Natural killer cell (primary cell): ENCODE measurements at regions not wholly inside any gene's neighbourhood (a gene's known extent, or its start where the extent isn't known, plus 50 kb on each side); places are given as distances from the start of the nearest gene placed in this dataset.

ENCODE experiments used
- ATAC-seq, 3 donors: fragments of 150-1000 bp in 2 of 3; fragments of 200-7000 bp in 1 of 3; cut with Tn5 transposase; 1 replicate in 1 of 3; 2 replicates in 2 of 3; pipeline ENCODE4 v1.10.0; 2021; ENCODE audit warnings: mild to moderate bottlenecking in 2 of 3, moderate library complexity in 2 of 3
- DNase-seq, 2 donors: peaks; one replicate each; pipeline versions ENCODE4 v3.0.0 to v3.0.0-alpha.2; 2013 to 2021; ENCODE audit warnings: mixed read lengths in 1 of 2
- H3K27ac ChIP-seq: one replicate; pipeline ENCODE4 v1.5.1; 2013; ENCODE audit warnings: mild to moderate bottlenecking, low read length
- H3K27me3 ChIP-seq: one replicate; pipeline ENCODE4 v1.6.1; 2013; ENCODE audit warnings: low read length; ENCODE audit not compliant: control insufficient read depth, insufficient read depth
- H3K36me3 ChIP-seq: one replicate; pipeline ENCODE4 v1.6.1; 2013; ENCODE audit warnings: low read length; ENCODE audit not compliant: control insufficient read depth, insufficient read depth
- H3K4me1 ChIP-seq: one replicate; pipeline ENCODE4 v1.6.1; 2013; ENCODE audit warnings: low read length; ENCODE audit not compliant: control insufficient read depth, insufficient read depth
- H3K4me3 ChIP-seq: one replicate; pipeline ENCODE4 v1.5.1; 2013; ENCODE audit warnings: low read length
- H3K9me3 ChIP-seq: one replicate; pipeline ENCODE4 v1.6.1; 2013; ENCODE audit warnings: low read length; ENCODE audit not compliant: control insufficient read depth, insufficient read depth
- H3K27ac Mint-ChIP-seq, 2 donors: one replicate each; pipeline ENCODE4 v1.8.0; 2022; ENCODE audit warnings: mild to moderate bottlenecking in 2 of 2, mixed read lengths in 2 of 2, moderate library complexity in 1 of 2
- H3K27me3 Mint-ChIP-seq, 2 donors: one replicate each; pipeline ENCODE4 v1.8.0; 2022; ENCODE audit warnings: low read depth in 2 of 2, mixed read lengths in 2 of 2
- H3K36me3 Mint-ChIP-seq: one replicate; pipeline ENCODE4 v1.8.0; 2022; ENCODE audit warnings: mixed read lengths
- H3K4me1 Mint-ChIP-seq, 2 donors: one replicate each; pipeline ENCODE4 v1.8.0; 2022; ENCODE audit warnings: mixed read lengths in 2 of 2
- H3K4me3 Mint-ChIP-seq: one replicate; pipeline ENCODE4 v1.8.0; 2022; ENCODE audit warnings: mild to moderate bottlenecking, moderate library complexity, mixed read lengths
- H3K9me3 Mint-ChIP-seq, 2 donors: one replicate each; pipeline ENCODE4 v1.8.0; 2022; ENCODE audit warnings: mixed read lengths in 2 of 2
- CTCF ChIP-seq: fragments of 200-600 bp; IDR thresholded peaks from one replicate; pipeline ENCODE4 v1.8.0; 2022; ENCODE audit warnings: antibody characterized with exemption
- WGBS: methylation state at CpG from one replicate; pipeline ENCODE4 v1.1.7; 2013; ENCODE audit warnings: missing lambda C conversion rate; ENCODE audit not compliant: insufficient coverage; 5-methylcytosine and 5-hydroxymethylcytosine counted together
- intact Hi-C: fragments of 100-400 bp; cut with micrococcal nuclease; formaldehyde crosslinking; loops from one replicate; pipeline ENCODE4 v1.14.2; 2022

GRCh38 chr1:30043731-30044408 lies 679.5 kb downstream of the MATN1 start:
- intact Hi-C loops: no loop called here

GRCh38 chr1:30043256-30043655 lies 680.1 kb downstream of the MATN1 start:
- TF ChIP-seq CTCF: no peak
- no peaks in the 10 kb centered on the region for H3K27me3 ChIP-seq
- H3K4me1 Mint-ChIP-seq: peaks cover 34 to 42% of the 10 kb centered on the region in 2 donors
- H3K4me1 ChIP-seq: peaks cover 61% of the 10 kb centered on the region
- H3K4me3 ChIP-seq: no peak overlapping the region
- H3K9me3 ChIP-seq: peaks cover 6% of the 10 kb centered on the region
- no peak overlapping the region for H3K27ac ChIP-seq
- peak overlapping the region; percentile 65 for H3K4me3 Mint-ChIP-seq
- H3K36me3 ChIP-seq: no peaks in the 10 kb centered on the region
- H3K9me3 Mint-ChIP-seq: no peaks in the 10 kb centered on the region
- WGBS: 81% methylated on average over 2 of the region's 2 CpGs
- intact Hi-C loops: no loop called here
- DNase-seq (no peak), ATAC-seq (peak in 2 of 3 donors; percentile 12 to 38)
- H3K27me3 Mint-ChIP-seq: peaks cover 0 to 9% of the 10 kb centered on the region in 2 donors
- no peaks in the 10 kb centered on the region for H3K36me3 Mint-ChIP-seq
- peak overlapping the region in 1 of 2 donors; percentile 74 for H3K27ac Mint-ChIP-seq

More at GRCh38 chr1:30043731-30044408, 679.5 kb downstream of the MATN1 start:
- Mint-ChIP-seq H3K27ac (peak overlapping the region in 1 of 2 donors; percentile 74), H3K4me1 (peaks cover 34 to 45% of the 10 kb centered on the region in 2 donors), H3K27me3 (peaks cover 0 to 9% of the 10 kb centered on the region in 2 donors), H3K4me3 (peak overlapping the region; percentile 65), H3K36me3 (no peaks in the 10 kb centered on the region), H3K9me3 (no peaks in the 10 kb centered on the region)
- ATAC-seq (peak; percentile 12 to 82 (median 55)), DNase-seq (peak in 1 of 2 donors; percentile 26)
- Histone ChIP-seq H3K36me3 (no peaks in the 10 kb centered on the region), H3K4me1 (peaks cover 63% of the 10 kb centered on the region), H3K27me3 (no peaks in the 10 kb centered on the region), H3K9me3 (peaks cover 6% of the 10 kb centered on the region), H3K27ac (no peak overlapping the region), H3K4me3 (no peak overlapping the region)
- TF ChIP-seq CTCF: no peak
- 52% methylated on average over 1 of the region's 1 CpG for WGBS

GRCh38 chr1:30042438-30043147 lies 680.8 kb downstream of the MATN1 start:
- intact Hi-C loops: no loop called here
- TF ChIP-seq CTCF: no peak
- Mint-ChIP-seq H3K36me3 (no peaks in the 10 kb centered on the region), H3K27ac (no peak overlapping the region), H3K27me3 (peaks cover 0 to 9% of the 10 kb centered on the region in 2 donors), H3K9me3 (no peaks in the 10 kb centered on the region), H3K4me3 (peak overlapping the region; percentile 6), H3K4me1 (peaks cover 34 to 40% of the 10 kb centered on the region in 2 donors)
- H3K27me3 ChIP-seq: no peaks in the 10 kb centered on the region
- 94% methylated on average over 2 of the region's 2 CpGs for WGBS
- H3K9me3 ChIP-seq: peaks cover 6% of the 10 kb centered on the region
- DNase-seq (no peak), ATAC-seq (no peak)
- no peaks in the 10 kb centered on the region for H3K36me3 ChIP-seq
- peaks cover 58% of the 10 kb centered on the region for H3K4me1 ChIP-seq
- no peak overlapping the region for H3K27ac ChIP-seq
- no peak overlapping the region for H3K4me3 ChIP-seq
